ENCODE measurements at regions not wholly inside any gene's neighbourhood (a gene's known extent, or its start where the extent isn't known, plus 50 kb on each side); places are given as distances from the start of the nearest gene placed in this dataset.
"Not testable (repeated sequence)": the region's sequence is repeated elsewhere in the genome, so short reads cannot be mapped to it uniquely, and the experiment has no call there.

DNA sequence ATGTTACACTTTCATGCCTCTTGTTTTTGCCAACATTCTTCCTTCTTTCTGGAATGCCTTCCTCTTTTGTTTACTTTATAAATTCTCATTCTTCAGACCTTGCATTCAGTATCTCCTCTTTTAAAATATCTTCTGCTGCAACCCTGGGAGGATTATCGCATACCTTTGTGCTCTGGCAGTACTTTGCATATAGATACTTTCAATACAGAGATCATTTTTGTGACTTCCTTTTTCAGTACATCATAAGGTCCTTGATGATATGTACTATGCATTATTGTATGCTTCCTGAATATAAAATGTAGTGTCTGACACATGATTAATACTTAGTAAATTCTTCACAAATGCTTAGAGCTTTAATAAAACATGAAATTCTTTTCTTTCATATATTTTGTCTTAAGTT is 538.7 kb downstream of the TRIB2 start:
- DNase-seq = no peak

DNA sequence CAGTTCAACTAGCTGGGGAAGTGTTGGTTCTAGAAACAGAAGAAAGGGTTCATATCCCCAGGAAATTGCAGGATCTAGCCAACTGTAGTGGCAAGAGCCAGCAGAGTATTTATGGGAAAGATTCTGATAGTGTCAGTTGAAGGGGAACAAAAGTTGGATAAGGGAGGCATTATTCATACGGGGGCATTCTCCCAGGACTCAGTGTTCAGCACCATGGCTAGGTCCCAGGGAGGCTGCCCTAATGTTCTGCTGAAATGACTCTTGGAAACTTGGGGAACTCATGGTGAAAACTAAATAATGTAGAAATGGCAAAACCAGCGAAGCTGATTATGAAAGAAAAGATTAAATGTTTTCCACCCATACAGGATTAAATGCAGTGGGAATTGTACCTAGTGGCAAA is 543.7 kb downstream of the TRIB2 start:
- no peak for DNase-seq

DNA sequence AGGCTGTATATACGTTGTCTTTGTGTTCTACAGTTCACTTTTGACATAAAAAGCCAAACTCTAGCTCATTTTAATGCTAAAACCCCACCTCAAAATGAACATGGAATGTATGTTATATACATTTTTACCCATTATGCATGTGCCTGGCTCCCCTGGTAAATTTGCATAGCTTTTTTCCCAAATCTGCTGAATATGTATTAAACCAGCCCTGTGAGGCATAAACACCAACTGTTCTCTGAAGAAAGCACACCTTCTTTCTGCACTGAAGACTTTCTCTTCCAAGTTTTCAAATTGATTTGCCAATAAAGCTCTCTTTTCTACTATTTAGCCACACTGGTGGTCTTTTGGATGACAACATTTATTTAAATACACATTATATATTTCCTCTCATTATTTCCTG is 549.4 kb downstream of the TRIB2 start:
- no peak for DNase-seq

DNA sequence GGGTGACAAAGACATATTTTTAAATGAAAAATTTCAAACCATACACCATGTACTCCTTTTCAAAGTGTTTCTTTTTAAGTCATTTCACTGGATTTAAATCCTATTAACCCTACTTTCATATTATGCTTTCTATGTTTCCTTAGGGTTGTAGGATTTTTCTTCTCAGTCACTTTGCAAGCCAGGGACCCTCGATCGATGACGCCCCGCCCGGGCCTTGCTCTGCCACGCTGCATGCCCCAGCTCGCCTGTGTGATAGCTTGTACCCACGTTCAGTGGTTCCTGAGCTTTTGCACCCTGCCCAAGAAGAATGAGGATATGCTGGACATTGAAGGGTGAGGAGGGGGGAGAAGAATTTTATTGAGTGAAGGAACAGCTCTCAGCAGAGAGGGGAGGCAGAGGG is 568.0 kb downstream of the TRIB2 start:
- DNase-seq = no peak

DNA sequence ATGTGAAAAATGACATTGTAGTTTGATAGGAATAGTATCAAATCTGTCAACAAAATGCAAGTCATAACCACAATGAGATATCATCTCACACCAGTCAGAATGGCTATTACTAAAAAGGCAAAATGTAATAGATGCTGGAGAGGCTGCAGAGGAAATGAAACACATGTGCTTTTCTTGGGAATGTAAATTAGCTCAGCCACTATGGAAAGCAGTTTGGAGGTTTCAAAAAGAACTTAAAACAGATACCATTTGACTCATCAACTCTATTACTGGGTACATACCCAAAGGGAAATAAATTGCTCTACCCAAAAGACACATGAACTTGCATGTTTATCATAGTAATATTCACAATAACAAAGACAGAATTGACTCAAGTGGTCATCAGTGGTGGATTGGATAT is 572.6 kb downstream of the TRIB2 start:
- no peak for DNase-seq

DNA sequence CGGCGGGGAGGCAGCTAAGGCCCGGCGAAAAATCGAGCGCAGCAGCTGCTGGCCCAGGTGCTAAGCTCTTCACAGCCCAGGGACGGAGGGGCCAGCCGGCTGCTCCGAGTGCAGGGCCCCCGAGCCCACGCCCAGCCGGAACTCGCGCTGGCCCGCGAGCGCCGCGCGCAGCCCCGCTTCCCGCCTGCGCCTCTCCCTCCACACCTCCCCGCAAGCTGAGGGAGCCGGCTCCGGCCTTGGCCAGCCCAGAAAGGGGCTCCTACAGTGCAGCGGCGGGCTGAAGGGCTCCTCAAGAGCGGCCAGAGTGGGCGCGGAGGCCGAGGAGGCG is 591.7 kb downstream of the TRIB2 start:
- DNase-seq = not testable (repeated sequence)

DNA sequence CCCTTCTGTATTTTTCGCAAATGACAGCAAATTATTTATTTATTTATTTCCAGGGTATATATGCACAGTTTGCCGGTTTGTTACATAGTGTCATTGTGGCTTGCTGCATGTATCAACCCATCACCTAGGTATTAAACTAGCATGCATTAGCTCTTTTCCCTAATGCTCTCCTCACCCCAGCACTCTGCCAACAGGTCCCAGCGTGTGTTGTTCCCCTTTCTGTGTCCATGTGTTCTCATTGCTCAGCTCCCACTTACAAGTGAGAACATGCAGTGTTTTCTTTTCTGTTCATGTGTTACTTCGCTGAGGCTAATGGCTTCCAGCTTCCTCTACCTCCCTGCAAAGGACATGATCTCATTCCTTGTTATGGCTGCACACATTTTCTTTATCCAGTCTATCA is 592.3 kb downstream of the TRIB2 start:
- no peak for DNase-seq

DNA sequence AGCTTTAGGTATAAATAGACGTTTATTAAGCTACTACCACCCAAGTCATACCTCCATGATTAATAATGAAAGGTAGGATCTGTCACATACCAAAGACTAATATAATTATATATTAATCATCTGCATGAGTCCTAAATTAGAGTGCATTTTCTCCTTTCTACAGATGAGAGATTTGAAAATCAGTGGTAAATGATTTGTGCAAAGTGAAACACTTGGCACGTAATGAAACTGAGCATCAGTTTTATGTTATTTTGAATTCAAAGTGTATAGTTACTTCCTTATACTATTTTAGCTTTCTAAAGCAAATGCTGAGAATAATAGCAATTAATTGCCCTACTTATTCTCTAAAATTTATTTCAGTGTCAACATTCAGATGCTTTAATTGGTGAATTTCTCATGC is 615.3 kb downstream of the TRIB2 start:
- no peak for DNase-seq

DNA sequence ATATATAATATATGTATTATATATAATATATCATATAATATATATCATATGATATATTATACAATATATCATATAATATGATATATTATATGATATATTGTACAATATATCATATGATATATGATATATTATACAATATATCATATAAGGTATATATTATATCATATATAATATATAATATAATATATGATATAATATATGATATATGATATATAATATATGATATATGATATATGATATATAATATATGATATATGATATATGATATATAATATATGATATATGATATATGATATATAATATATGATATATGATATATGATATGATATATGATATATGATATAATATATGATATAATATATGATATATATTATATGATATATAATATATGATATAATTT is 617.3 kb downstream of the TRIB2 start:
- not testable (repeated sequence) for DNase-seq

DNA sequence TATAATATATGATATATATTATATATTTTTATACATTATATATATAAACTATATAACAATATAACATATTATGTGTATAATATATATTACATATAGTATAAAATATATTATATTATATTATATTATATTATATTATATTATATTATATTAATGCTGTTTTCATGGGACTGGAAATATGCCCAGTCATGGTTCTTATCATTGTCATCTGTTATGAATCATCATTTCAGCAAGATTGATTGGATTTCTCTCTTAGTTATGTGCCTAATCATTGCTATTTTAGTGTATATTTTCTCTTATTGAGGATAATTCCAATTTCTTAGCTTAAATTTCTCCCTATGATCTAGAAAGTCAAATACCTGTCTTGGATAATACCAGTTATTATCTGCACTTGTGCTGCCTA is 617.8 kb downstream of the TRIB2 start:
- no peak for DNase-seq

DNA sequence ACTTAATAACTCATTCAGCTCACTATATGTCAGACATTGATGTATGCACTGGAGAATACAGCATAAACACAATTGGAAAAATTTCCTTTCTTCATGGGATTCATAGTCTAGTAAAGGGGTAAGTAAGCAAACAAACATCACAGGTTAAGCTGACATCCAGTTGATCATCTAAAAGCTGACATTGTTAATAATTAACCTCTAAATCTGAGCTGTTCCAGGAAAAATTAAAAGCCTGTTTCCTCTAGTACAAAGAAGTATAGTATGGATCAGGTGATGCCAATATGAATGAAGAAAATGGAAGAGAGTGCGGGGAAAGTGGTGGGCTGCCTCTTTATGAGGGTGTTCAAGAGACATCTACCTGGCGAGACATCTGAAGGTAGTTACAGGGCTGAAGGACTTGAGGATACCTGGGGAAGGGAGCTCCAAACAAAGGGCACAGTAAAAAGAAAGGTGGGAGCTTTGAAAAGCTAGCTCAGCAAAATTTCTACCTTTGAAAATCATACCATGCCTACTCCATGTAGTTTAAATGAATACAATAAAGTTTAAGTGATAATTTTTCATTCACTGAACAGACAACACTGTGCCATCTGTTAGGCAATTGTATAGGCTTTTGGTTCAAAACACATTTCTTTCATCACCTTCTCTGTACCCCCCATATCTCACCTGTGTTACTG is 619.3 kb downstream of the TRIB2 start:
- DNase-seq = no peak

DNA sequence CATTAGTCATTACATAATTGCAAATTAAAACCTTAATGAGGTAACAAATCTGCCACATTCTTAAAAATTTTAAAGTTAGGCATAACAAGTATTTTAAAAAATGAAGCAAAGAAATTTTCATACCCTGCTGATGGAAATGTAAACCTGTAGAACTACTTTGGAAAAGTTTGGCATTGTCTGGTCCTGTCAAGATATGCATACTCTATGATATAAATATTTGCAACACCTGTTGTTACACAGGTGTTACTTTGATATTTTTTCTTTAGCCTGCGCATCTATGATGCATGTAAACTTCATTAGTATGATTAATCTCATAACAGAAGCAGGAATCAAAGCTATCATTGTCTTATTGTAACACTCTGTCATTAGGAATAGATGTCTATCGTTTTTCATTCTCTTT is 634.3 kb downstream of the TRIB2 start:
- no peak for DNase-seq

DNA sequence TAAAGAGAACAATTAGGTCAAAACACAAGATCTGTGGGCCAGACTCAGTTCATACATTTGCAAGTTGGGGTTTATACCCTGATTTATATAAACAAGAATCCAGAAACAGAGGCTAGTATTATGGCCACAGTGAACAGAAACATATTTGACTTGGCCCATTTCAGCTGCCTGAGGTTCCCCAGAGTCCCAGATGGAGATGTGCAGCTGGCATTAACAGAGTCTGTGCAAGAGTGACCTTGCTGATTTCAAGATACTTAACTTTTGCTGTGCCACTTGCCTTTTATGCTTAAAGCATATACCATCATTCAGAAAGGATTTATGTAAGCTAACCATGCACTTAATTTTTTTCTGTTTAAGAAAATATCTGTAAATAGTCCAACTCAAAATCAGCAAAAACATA is 636.3 kb downstream of the TRIB2 start:
- no peak for DNase-seq

DNA sequence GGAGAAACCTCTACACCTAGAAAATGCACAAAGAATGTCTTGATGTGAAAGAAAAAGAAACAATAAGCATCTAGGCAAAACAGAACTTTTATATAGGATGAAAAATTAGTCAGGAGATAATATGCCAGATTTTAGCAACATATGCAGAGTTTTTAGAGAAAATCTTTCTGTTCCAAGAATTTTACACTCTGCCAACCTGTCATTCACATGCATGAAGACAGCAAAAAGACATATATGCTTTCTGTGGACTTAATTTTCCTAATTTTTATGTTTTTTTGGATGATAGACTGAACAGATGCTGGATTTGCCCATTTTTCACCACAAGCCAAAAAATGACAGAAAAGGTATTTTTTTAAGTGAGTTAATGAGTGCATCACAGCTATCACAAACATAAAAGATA is 637.3 kb downstream of the TRIB2 start:
- DNase-seq = no peak

DNA sequence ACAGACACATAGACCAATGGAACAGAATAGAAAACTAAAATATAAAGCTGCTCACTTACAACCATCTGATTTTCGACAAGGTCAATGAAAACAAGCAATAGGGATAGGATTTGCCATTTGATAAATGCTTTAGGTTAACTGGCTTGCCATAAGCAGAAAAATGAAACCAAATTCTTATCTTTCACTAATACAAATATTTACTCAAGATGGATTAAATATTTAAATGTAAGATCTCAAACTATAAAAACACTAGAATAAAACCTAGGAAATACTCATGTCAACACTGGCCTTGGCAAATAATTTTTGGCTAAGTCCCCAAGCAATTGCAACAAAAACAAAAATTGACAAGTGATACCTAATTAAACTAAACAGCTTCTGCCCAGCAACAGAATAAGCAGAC is 665.2 kb downstream of the TRIB2 start:
- DNase-seq = not testable (repeated sequence)

DNA sequence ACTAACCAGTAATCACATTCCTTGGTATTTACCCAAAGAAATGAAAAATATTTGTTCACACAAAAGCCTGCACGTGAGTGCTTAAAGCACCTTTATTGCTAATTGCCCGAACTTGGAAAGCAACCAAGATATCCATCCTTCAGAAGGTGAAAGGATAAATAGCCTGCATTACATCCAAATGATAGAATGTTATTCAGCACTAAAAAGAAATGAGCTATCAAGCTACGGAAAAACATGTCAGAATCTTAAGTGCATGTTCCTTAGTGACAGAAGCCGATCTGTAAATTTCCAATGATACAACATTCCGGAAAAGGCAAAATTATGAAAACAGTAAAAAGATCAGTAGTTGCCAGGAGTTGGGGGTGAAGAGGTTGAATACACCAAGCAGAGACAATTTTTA is 672.4 kb downstream of the TRIB2 start:
- DNase-seq = not testable (repeated sequence)

DNA sequence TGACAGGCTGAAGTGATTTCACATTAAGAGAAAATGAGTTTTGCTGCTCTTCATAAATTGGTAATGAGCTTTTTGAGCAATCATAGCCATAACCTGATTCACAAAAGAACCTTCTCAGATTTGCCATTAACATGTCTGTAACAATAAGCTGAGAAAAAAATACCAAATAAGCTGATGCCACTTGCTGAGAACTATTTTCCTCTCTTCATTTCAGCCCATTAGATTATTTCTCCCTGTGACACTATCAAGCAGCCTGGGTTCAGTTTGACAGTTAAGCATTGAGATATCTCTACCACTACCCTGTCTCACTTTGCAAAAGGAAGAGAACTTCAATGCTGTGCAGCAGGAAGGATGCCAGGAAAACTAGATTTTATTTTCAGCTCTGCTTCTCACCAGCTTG is 673.9 kb downstream of the TRIB2 start:
- DNase-seq = no peak

DNA sequence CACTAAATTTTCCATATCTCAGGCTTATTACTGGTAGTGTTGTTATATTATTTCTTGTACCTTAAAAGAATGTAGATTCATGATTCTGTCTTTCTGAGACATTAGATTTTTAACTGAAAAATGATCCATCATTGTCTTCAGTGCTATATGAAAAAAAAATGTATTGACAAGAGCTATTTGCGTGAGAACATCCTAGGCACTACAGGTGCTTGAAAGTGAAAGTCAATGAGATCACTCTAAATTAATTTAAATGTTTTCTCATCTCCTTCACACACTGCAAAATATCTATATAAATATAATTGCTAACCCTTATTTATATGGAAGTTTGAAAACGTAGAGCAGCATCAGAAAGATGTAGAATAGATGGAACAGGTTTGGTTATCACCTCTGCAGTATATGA is 684.6 kb downstream of the TRIB2 start:
- no peak for DNase-seq

DNA sequence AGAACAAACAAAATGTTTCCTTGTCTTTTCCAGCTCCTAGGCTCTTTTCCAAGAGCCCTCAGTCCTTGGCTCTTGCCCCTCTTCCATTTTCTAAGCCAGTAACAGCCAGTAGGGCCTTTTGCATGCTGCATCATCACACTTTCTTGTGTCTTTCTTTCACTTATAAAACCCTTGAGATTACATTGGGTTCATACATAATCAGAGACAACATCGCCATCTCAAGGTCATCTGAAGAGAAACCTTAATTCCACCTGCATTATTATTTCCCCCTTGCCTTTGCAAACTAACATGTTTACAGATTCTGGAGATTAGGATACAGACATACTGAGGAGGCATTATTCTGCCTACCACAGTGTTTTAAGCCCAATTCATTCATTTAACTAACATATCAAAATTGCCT is 697.3 kb downstream of the TRIB2 start:
- no peak for DNase-seq

DNA sequence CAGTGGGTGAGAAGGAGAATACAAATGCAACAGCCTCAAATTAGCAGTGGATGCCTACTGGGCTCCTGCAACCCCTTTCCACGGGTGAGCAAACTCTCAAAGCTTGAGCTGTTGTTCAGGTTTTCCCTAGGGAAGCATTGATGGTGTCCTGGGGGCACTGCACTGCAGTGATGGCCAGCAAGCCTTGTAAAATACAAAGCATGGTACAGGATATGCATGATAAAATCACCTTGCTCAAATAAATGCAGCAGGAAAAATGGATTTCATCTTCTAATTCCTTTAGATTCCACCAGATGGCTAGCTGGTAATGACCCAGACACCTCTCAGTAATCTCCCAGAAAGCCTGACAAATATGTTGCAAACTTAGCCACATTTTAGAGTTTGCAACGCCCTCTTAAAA is 698.2 kb downstream of the TRIB2 start:
- no peak for DNase-seq

DNA sequence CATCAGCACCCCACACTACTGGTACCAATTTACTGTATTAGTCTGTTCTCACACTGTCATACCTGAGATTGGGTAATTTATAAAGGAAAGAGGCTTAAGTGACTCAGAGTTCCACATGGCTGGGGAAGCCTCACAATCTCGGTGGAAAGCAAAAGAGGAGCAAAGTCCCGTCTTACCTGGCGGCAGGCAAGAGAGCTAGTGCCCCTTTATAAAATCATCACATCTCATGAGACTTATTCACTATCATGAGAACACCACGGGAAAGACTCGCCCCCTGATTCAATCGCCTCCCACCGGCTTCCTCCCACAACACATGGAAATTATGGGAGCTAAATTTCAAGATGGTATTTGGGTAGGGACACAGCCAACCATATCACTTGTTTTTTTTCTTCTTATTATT is 717.2 kb downstream of the TRIB2 start:
- DNase-seq = no peak

DNA sequence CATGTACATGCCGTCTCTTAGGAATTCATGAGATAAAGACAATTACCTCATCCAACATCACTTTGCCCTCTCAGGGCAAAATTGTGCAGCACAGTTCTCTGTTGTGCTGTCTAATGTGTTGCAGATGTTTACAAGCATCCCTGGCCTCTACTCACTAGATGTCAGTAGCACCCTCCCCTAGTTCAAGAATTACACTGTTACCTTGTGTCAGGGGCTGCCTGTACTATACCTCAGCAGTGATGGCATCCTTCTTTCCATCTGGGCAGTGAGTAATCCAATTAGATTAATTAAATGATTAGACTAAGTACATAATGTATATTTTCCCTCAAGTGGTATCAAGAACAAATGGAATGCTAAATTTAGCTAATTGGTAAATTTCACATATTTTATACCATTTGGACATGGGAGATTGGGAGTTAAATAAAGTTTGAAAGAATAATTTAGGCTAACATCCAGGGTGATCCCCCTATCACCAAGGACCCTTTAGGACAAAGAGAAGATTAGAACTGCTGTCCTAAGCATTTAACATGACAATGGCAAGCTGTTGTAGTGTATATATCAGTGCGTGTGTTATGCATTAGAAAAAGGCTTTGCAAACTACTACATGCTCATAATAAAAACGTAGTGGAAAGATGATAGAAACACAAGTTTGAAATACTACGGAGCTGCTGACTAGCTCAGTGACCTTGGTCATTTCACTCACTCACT is 727.0 kb downstream of the TRIB2 start:
- DNase-seq = not testable (repeated sequence)

DNA sequence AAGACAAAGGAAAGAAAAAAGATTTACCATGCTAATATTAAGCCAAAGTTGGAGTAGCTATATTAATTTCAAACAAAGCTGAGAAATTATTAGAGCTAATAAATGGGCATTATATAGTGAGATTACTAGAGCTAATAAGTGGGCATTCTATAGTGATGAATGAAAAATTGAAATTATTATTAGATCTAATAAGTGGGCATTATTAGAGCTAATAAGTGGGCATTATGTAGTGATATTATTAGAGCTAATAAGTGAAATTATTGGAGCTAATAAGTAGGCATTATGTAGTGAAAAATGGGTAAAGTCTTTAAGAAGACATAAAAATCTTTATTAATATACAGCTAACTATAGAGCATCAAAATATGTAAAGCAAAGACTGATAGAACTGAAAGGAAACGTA is 745.7 kb downstream of the TRIB2 start:
- DNase-seq = no peak

DNA sequence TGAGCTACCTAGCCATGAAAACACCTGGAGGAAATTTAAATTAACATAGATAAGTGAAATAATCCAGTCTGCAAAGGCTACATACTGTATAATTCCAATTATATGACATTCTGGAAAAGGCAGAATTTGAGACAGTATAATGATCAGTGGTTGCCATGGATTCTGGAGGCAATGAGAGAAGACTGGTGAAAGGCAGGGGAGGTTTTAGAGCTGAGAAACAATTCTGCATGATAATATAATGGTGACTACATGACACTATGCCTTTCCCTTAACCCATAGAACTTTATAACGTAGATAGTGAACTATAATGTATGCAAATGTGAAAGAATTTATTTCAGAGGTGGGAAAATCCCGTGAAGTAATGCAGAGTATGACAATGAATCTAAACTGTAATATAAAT is 749.3 kb downstream of the TRIB2 start:
- DNase-seq = no peak

DNA sequence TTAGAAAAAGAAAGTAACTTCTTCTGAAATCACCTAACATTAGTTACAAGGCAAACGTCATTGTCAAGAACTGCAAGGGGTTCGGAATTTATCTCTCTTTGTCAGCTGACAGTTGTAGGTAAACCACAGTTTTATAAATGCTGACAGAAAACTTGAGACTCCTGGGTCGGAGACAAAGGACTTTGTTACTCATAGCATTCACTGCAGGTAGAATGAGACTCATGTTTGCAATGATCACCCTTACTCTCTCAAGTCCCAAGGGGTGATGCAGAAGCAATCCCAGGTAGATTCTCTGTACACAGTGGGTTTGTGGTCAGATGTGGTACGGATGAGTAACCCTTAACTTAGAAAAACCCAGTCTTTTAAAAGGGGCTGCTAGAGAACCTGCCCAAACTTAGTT is 757.8 kb downstream of the TRIB2 start:
- DNase-seq = no peak
